HG03558 (cell line): ENCODE measurements at regions not wholly inside any gene's neighbourhood (a gene's known extent, or its start where the extent isn't known, plus 50 kb on each side); places are given as distances from the start of the nearest gene placed in this dataset.

ENCODE experiments used
- ATAC-seq: cut with Tn5 transposase; IDR thresholded peaks from one replicate; pipeline ENCODE4 v1.9.1; 2021; ENCODE audit warnings: moderate number of reproducible peaks; ENCODE audit not compliant: unreplicated experiment; ENCODE audit errors: extremely low read depth

DNA sequence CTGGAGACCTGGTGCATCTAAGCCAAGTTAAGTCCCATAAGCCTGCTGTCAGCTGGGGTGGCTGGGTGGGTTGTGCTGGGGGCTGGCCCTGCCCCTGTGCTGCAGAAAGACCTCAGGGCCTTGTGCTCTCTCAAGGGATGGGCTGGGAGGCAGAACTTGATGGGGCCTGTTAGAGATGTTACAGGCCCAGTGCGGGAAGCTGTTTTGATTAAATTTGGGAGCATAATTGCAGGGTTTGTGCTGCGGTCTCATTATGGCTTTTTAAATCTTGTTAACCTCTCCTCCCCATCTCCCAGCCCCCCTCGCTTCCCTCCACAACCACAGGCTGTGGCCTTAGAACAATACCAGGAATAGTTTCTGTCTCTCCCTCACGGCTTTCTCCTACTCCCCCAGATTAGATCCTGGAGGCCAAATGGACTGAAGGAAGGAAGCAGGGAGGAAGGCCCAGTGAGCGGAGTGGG, 87.6 kb upstream of the TLE3 start:
- no peak for ATAC-seq

DNA sequence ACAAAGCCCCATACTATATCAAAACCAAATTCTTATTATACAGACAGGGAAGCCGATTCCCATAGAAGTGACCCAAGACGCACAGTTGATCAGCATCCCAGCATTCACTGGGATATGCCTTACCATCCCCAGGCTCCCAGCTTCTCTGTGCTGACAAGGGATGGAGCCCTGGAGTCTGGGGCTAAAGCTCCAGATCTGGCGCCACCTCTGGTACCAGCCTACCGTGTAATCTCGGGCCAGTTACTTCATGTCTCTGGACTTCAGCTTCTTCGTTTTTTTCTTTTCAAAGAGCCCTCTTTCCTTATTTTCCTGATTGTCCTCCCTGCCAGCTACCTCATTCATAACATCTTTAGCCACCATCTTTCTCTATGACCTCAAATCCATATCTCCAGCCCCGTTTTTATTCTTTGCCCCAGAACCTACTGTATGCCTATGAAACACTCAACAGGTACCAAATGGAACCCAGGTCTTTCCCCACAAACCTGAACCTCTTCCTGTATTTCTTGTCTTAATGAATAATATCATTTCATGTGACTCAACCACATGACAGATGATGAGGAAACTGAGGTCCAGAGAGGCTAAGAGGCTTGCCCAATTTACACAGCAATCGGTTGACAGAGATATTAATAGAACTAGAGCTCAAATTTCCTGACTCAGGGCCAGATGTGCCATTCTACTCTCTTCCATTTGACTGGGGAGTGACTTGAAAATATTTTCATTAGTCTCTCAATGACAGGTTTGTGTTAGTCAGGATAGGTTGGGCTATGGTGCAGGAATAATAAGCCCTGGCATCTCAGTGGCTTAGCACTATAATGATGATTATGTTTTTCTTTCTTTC, 85.4 kb upstream of the TLE3 start:
- ATAC-seq: no peak

- no peak for ATAC-seq
Measured at GRCh38 chr15:70181626-70182255, 84.0 kb upstream of the TLE3 start.

- no peak for ATAC-seq
Measured at GRCh38 chr15:70180186-70180875, 82.6 kb upstream of the TLE3 start.

DNA sequence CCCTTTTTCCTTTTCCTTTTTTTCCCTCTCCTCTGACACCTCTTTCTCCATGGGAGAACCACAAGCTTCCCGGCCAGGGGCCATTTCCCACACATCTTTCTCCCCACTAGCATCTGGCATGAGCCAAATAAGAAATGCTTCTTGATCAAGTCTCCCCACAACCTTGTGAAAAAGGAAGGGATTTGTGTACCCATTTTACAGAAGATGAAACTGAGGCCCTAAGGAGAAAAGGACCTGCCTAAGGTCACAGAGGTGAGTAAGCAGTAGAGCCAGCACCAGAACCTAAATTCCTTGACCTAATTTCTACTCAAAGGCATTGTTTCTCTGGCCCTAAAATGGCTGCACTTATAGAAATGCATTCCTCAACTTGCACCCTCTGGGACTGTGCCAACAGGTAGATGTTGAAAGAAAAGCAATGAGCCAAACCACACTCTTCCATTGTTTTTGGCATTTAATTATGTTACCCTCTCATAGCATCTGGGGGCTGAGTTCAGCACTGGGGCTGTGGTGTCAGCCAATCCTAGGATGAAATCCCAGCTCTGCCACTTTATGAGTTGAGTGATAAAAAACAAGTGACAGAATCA, 81.7 kb upstream of the TLE3 start:
- no peak for ATAC-seq

GRCh38 chr15:70178335-70179084, 80.8 kb upstream of the TLE3 start:
- ATAC-seq: no peak

DNA sequence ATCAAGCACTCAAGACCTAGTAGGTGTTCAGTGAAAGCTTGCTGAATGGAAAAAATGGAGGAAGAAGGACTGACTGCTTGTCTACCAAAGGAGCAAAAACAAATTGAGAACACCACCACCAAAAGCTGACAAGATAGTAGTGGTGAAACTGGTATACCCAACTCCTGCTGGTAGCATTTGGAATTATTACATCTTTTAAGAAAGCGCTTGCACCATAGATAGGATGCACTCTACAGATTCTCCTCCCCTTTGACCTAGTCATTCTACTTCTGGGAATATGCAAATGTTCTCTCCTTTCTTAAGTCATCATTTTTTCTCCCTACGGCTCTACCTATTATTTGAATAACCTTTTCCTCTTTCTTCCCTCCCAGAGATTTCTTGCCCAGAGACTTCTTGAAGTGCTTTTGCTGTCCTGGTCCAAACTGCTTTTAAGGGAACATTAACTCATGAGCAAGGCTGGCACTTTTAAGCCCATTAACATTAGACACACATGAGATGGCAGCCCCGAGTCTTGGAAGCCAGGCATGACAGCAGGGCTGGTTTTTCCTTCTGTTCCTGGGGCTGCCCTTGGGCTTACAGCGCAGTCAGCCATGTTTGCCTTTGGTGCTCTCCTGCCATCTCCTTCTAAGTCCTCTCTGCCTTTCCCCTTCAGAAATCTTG, 75.0 kb upstream of the TLE3 start:
- no peak for ATAC-seq

GRCh38 chr15:70172124-70172523, 74.4 kb upstream of the TLE3 start:
- no peak for ATAC-seq

DNA sequence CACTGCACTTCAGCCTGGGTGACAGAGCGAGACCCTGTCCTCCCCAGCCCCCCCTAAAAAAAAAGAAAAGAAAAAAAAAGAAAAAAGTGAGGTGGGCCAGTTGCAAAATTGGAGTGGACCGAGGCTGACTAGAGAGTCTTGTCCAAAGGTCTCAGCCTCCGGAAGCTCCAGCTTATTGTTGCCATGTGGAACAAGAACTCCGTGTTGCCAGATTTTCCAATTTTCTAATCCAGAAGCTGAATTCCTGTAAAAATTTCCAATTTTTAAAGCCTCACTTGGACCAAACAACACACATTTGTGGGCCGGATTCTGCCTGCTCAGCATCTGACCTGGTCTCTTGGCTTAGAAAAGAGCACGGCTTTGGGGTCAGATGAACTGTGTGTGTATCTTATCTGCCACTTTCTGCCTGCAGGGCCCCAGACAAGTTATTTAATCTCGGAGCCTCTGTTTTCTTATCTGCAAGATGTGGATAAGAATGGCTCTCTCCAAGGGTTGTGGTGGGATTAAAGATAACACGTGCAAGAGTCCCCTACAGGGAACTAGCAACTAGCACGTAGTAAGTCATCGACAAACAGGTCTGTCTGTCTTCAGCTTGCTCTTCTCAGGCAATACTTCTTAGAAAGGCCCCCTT, 73.7 kb upstream of the TLE3 start:
- no peak for ATAC-seq

- no peak for ATAC-seq
Measured at GRCh38 chr15:70170096-70170699, 72.5 kb upstream of the TLE3 start.

GRCh38 chr15:70169147-70169546, 71.4 kb upstream of the TLE3 start:
- ATAC-seq: no peak

GRCh38 chr15:70167155-70167554, 69.4 kb upstream of the TLE3 start:
- no peak for ATAC-seq

DNA sequence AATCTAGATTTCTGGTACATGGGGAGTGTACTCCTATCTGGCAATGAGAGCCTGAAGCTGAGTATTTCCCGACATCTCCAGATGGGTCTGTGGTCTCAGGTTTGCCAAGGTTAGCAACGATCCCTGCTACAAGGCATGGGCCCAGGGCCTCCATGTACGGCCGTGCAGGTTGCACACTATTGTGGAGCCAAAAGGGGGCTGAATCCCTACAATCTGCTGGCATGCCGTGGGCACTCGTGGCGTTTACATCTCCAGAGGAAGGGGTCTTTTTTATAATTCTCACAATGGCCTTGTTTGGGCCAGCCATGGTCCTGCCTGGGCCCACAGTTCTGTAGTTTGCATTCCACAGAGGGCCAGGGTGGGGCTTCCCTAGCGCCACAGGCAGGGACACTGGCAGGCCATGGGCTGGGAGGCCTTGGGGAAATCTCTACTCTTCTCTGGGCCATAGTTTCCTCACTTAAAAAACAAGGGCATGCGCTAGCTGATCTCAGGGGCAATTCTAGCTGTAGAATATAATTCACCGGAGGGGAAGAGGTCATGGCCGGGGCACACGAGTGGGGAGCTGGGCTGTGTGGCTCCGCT, 68.9 kb upstream of the TLE3 start:
- no peak for ATAC-seq

- ATAC-seq: no peak
Measured at GRCh38 chr15:70165716-70166284, 68.1 kb upstream of the TLE3 start.

- ATAC-seq: no peak
Measured at GRCh38 chr15:70164910-70165715, 67.4 kb upstream of the TLE3 start.

- no peak for ATAC-seq
Measured at GRCh38 chr15:70164156-70164900, 66.6 kb upstream of the TLE3 start.
